ENCODE measurements at regions not wholly inside any gene's neighbourhood (a gene's known extent, or its start where the extent isn't known, plus 50 kb on each side); places are given as distances from the start of the nearest gene placed in this dataset.

GRCh38 chr12:20248646-20249045 is 119.7 kb upstream of the PDE3A start:
- TF ChIP-seq ZNF8 (CRISPR knock-in tag; IDR thresholded peaks at IDR 0.05) (no peak), ZC3H10 (CRISPR knock-in tag; IDR thresholded peaks at IDR 0.05) (no peak), ZFP3 (CRISPR knock-in tag; IDR thresholded peaks at IDR 0.05) (no peak), OSR1 (CRISPR knock-in tag; IDR thresholded peaks at IDR 0.05) (no peak), ZNF565 (CRISPR knock-in tag; conservative IDR thresholded peaks at IDR 0.05; ENCODE audit: low read depth) (no peak), CSDC2 (CRISPR knock-in tag; IDR thresholded peaks at IDR 0.05) (no peak), POU6F1 (CRISPR knock-in tag; IDR thresholded peaks at IDR 0.05; ENCODE audit: borderline replicate concordance, low read depth) (no peak), CREB5 (CRISPR knock-in tag; IDR thresholded peaks at IDR 0.05; ENCODE audit: low read depth) (no peak), ZNF70 (CRISPR knock-in tag; IDR thresholded peaks at IDR 0.05) (no peak)
- no peak for ATAC-seq

- TF ChIP-seq ZFP30 (CRISPR knock-in tag; IDR thresholded peaks at IDR 0.05), result no peak
- TF ChIP-seq ZNF565 (CRISPR knock-in tag; conservative IDR thresholded peaks at IDR 0.05; ENCODE audit: low read depth), result no peak
- no peak for TF ChIP-seq SNAI2 (CRISPR knock-in tag; IDR thresholded peaks at IDR 0.05)
- ATAC-seq, result no peak
Measured at GRCh38 chr12:20250761-20251160, 117.6 kb upstream of the PDE3A start.

- ATAC-seq, result no peak
- TF ChIP-seq SNAI2 (CRISPR knock-in tag; IDR thresholded peaks at IDR 0.05) (no peak), TOX (CRISPR knock-in tag; IDR thresholded peaks at IDR 0.05; ENCODE audit: borderline replicate concordance) (no peak)
Measured at GRCh38 chr12:20257311-20257710, 111.0 kb upstream of the PDE3A start.

- ATAC-seq, result no peak
- no peak for TF ChIP-seq ARNTL (CRISPR knock-in tag; IDR thresholded peaks at IDR 0.05; ENCODE audit: borderline replicate concordance, low read depth)
- no peak for TF ChIP-seq ISL1 (CRISPR knock-in tag; IDR thresholded peaks at IDR 0.05)
- TF ChIP-seq ZFP3 (CRISPR knock-in tag; IDR thresholded peaks at IDR 0.05), result no peak
- no peak for TF ChIP-seq PPARA (CRISPR knock-in tag; IDR thresholded peaks at IDR 0.05; ENCODE audit: borderline replicate concordance)
- no peak for TF ChIP-seq CSDC2 (CRISPR knock-in tag; IDR thresholded peaks at IDR 0.05)
- no peak for TF ChIP-seq ZNF565 (CRISPR knock-in tag; conservative IDR thresholded peaks at IDR 0.05; ENCODE audit: low read depth)
- no peak for TF ChIP-seq CSRNP3 (CRISPR knock-in tag; IDR thresholded peaks at IDR 0.05)
- TF ChIP-seq BACH2 (CRISPR knock-in tag; IDR thresholded peaks at IDR 0.05; ENCODE audit: borderline replicate concordance), result no peak
Measured at GRCh38 chr12:20259786-20260185, 108.6 kb upstream of the PDE3A start.

- TF ChIP-seq ARNTL (CRISPR knock-in tag; IDR thresholded peaks at IDR 0.05; ENCODE audit: borderline replicate concordance, low read depth), result no peak
- no peak for TF ChIP-seq CSRNP3 (CRISPR knock-in tag; IDR thresholded peaks at IDR 0.05)
- no peak for TF ChIP-seq CSDC2 (CRISPR knock-in tag; IDR thresholded peaks at IDR 0.05)
- TF ChIP-seq TSHZ2 (CRISPR knock-in tag; IDR thresholded peaks at IDR 0.05), result no peak
- TF ChIP-seq PATZ1 (CRISPR knock-in tag; IDR thresholded peaks at IDR 0.05; ENCODE audit: borderline replicate concordance), result no peak
- no peak for TF ChIP-seq ISL1 (CRISPR knock-in tag; IDR thresholded peaks at IDR 0.05)
- no peak for TF ChIP-seq ZNF70 (CRISPR knock-in tag; IDR thresholded peaks at IDR 0.05)
- TF ChIP-seq ESRRG (CRISPR knock-in tag; IDR thresholded peaks at IDR 0.05), result no peak
- no peak for TF ChIP-seq ZC3H10 (CRISPR knock-in tag; IDR thresholded peaks at IDR 0.05)
- no peak for TF ChIP-seq OSR1 (CRISPR knock-in tag; IDR thresholded peaks at IDR 0.05)
- no peak for TF ChIP-seq PPARA (CRISPR knock-in tag; IDR thresholded peaks at IDR 0.05; ENCODE audit: borderline replicate concordance)
- TF ChIP-seq POU6F1 (CRISPR knock-in tag; IDR thresholded peaks at IDR 0.05; ENCODE audit: borderline replicate concordance, low read depth), result no peak
- TF ChIP-seq TCF4 (CRISPR knock-in tag; IDR thresholded peaks at IDR 0.05; ENCODE audit: borderline replicate concordance), result no peak
- no peak for TF ChIP-seq ZFP30 (CRISPR knock-in tag; IDR thresholded peaks at IDR 0.05)
- TF ChIP-seq ZNF565 (CRISPR knock-in tag; conservative IDR thresholded peaks at IDR 0.05; ENCODE audit: low read depth), result no peak
- ATAC-seq, result no peak
Measured at GRCh38 chr12:20260851-20261250, 107.5 kb upstream of the PDE3A start.

Measured in SK-N-SH treated with all-trans-retinoic acid at 6 μM for 48 hours (cell line).